ENCODE measurements at regions not wholly inside any gene's neighbourhood (a gene's known extent, or its start where the extent isn't known, plus 50 kb on each side); places are given as distances from the start of the nearest gene placed in this dataset.
A peak's percentile ranks its signal among the peaks of the same experiment; 100 is the strongest.
"Not testable (repeated sequence)": the region's sequence is repeated elsewhere in the genome, so short reads cannot be mapped to it uniquely, and the experiment has no call there.

- no peak overlapping the region for H3K4me3 ChIP-seq (ENCODE audit: low read length in 3 of 3)
- FAIRE-seq (no peak), DNase-seq (no peak)
- intact Hi-C loops (cut with DNase I): no loop called here
- H3K27me3 ChIP-seq (ENCODE audit: control insufficient read depth, insufficient read depth, low read length): peaks cover 8% of the 10 kb centered on the region
- no peak overlapping the region for H3K9ac ChIP-seq (ENCODE audit: low read length in 3 of 3)
- no peak overlapping the region for H3K27ac ChIP-seq (ENCODE audit: low read depth in 2 of 2, low read length in 2 of 2)
- H3K4me1 ChIP-seq (ENCODE audit: control insufficient read depth in 2 of 3, insufficient read depth in 2 of 3, low read depth in 1 of 3, low read length in 3 of 3): no peaks in the 10 kb centered on the region
- TF ChIP-seq, protein P1, sequence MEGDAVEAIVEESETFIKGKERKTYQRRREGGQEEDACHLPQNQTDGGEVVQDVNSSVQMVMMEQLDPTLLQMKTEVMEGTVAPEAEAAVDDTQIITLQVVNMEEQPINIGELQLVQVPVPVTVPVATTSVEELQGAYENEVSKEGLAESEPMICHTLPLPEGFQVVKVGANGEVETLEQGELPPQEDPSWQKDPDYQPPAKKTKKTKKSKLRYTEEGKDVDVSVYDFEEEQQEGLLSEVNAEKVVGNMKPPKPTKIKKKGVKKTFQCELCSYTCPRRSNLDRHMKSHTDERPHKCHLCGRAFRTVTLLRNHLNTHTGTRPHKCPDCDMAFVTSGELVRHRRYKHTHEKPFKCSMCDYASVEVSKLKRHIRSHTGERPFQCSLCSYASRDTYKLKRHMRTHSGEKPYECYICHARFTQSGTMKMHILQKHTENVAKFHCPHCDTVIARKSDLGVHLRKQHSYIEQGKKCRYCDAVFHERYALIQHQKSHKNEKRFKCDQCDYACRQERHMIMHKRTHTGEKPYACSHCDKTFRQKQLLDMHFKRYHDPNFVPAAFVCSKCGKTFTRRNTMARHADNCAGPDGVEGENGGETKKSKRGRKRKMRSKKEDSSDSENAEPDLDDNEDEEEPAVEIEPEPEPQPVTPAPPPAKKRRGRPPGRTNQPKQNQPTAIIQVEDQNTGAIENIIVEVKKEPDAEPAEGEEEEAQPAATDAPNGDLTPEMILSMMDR (IDR thresholded peaks at IDR 0.05; ENCODE audit: borderline replicate concordance, extremely low read depth, insufficient read depth): no peak
- H3K9me3 ChIP-seq (ENCODE audit: control insufficient read depth in 2 of 3, insufficient read depth in 1 of 3, low read length in 3 of 3): no peaks in the 10 kb centered on the region
- no peaks in the 10 kb centered on the region for H3K36me3 ChIP-seq (ENCODE audit: control insufficient read depth in 2 of 3, insufficient read depth in 3 of 3, low read length in 3 of 3)
Observed at GRCh38 chr6:57822896-57823358, 505.5 kb downstream of the PRIM2 start.

- H3K9me3 ChIP-seq (ENCODE audit: control insufficient read depth in 2 of 3, insufficient read depth in 1 of 3, low read length in 3 of 3); H3K27ac ChIP-seq (ENCODE audit: low read depth in 2 of 2, low read length in 2 of 2); H3K36me3 ChIP-seq (ENCODE audit: control insufficient read depth in 2 of 3, insufficient read depth in 3 of 3, low read length in 3 of 3); intact Hi-C loops (cut with DNase I); H3K4me3 ChIP-seq (ENCODE audit: low read length in 3 of 3); FAIRE-seq; H3K9ac ChIP-seq (ENCODE audit: low read length in 3 of 3); H3K4me1 ChIP-seq (ENCODE audit: control insufficient read depth in 2 of 3, insufficient read depth in 2 of 3, low read depth in 1 of 3, low read length in 3 of 3); H3K27me3 ChIP-seq (ENCODE audit: control insufficient read depth, insufficient read depth, low read length): not testable (repeated sequence)
- DNase-seq: peak in 1 of 5 donors; percentile 9
Observed at GRCh38 chr6:57837622-57838209, 520.3 kb downstream of the PRIM2 start.

GRCh38 chr6:57841551-57841950 is 524.1 kb downstream of the PRIM2 start:
- FAIRE-seq: not testable (repeated sequence)

DNA sequence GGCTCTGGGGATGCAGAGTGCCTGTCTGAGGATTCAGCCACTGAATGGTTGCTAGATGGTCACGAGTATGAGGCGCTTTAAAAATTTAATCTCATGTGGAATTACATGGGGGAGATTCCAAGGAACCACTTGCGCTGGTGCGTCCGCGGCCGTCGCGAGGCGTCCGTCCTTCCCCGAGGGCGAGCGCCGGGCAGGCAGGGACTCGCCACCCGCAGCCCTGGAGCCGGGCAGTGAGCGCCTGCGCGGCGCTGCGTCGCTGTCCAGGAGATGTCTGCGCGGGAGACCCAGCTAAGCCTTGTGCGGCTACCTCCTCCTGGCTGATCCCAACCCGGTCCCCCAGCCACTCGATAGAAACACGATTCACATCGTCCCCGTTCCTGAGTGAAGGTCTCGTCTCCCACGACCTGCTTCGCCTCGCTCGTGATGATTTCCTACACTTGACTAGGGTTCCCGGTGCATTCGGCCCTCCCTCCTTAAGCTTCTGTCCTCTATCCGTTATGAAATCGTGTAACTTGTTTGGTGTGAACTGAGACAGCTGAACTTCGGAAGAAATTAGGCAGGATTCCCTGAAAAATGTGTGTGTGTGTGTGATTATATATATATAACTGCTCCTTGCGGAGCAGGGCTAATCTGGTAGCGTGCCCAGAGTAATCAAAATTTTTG is 536.4 kb downstream of the PRIM2 start:
- H3K9ac ChIP-seq (ENCODE audit: low read length in 3 of 3); H3K9me3 ChIP-seq (ENCODE audit: control insufficient read depth in 2 of 3, insufficient read depth in 1 of 3, low read length in 3 of 3); H3K4me3 ChIP-seq (ENCODE audit: low read length in 3 of 3); H3K4me1 ChIP-seq (ENCODE audit: control insufficient read depth in 2 of 3, insufficient read depth in 2 of 3, low read depth in 1 of 3, low read length in 3 of 3); H3K36me3 ChIP-seq (ENCODE audit: control insufficient read depth in 2 of 3, insufficient read depth in 3 of 3, low read length in 3 of 3); H3K27ac ChIP-seq (ENCODE audit: low read depth in 2 of 2, low read length in 2 of 2); FAIRE-seq; H3K27me3 ChIP-seq (ENCODE audit: control insufficient read depth, insufficient read depth, low read length); intact Hi-C loops (cut with DNase I): not testable (repeated sequence)
- DNase-seq: peak in 4 of 5 donors; percentile 17 to 31 (median 22)

More at GRCh38 chr6:57841551-57841950, 524.1 kb downstream of the PRIM2 start:
- H3K36me3 ChIP-seq (ENCODE audit: control insufficient read depth in 2 of 3, insufficient read depth in 3 of 3, low read length in 3 of 3); H3K9ac ChIP-seq (ENCODE audit: low read length in 3 of 3); intact Hi-C loops (cut with DNase I); H3K27ac ChIP-seq (ENCODE audit: low read depth in 2 of 2, low read length in 2 of 2); H3K27me3 ChIP-seq (ENCODE audit: control insufficient read depth, insufficient read depth, low read length); H3K4me3 ChIP-seq (ENCODE audit: low read length in 3 of 3); H3K9me3 ChIP-seq (ENCODE audit: control insufficient read depth in 2 of 3, insufficient read depth in 1 of 3, low read length in 3 of 3); DNase-seq; H3K4me1 ChIP-seq (ENCODE audit: control insufficient read depth in 2 of 3, insufficient read depth in 2 of 3, low read depth in 1 of 3, low read length in 3 of 3): not testable (repeated sequence)

GRCh38 chr6:57860481-57861315 is 543.3 kb downstream of the PRIM2 start:
- H3K27ac ChIP-seq (ENCODE audit: low read depth in 2 of 2, low read length in 2 of 2); H3K36me3 ChIP-seq (ENCODE audit: control insufficient read depth in 2 of 3, insufficient read depth in 3 of 3, low read length in 3 of 3); H3K4me1 ChIP-seq (ENCODE audit: control insufficient read depth in 2 of 3, insufficient read depth in 2 of 3, low read depth in 1 of 3, low read length in 3 of 3); FAIRE-seq; H3K27me3 ChIP-seq (ENCODE audit: control insufficient read depth, insufficient read depth, low read length); intact Hi-C loops (cut with DNase I); DNase-seq; H3K9me3 ChIP-seq (ENCODE audit: control insufficient read depth in 2 of 3, insufficient read depth in 1 of 3, low read length in 3 of 3); H3K9ac ChIP-seq (ENCODE audit: low read length in 3 of 3); H3K4me3 ChIP-seq (ENCODE audit: low read length in 3 of 3): not testable (repeated sequence)

GRCh38 chr6:57870083-57870482 is 552.7 kb downstream of the PRIM2 start:
- H3K4me1 ChIP-seq (ENCODE audit: control insufficient read depth in 2 of 3, insufficient read depth in 2 of 3, low read depth in 1 of 3, low read length in 3 of 3); DNase-seq; intact Hi-C loops (cut with DNase I); H3K4me3 ChIP-seq (ENCODE audit: low read length in 3 of 3); H3K27me3 ChIP-seq (ENCODE audit: control insufficient read depth, insufficient read depth, low read length); FAIRE-seq; H3K9me3 ChIP-seq (ENCODE audit: control insufficient read depth in 2 of 3, insufficient read depth in 1 of 3, low read length in 3 of 3); H3K36me3 ChIP-seq (ENCODE audit: control insufficient read depth in 2 of 3, insufficient read depth in 3 of 3, low read length in 3 of 3); H3K27ac ChIP-seq (ENCODE audit: low read depth in 2 of 2, low read length in 2 of 2); H3K9ac ChIP-seq (ENCODE audit: low read length in 3 of 3): not testable (repeated sequence)

DNA sequence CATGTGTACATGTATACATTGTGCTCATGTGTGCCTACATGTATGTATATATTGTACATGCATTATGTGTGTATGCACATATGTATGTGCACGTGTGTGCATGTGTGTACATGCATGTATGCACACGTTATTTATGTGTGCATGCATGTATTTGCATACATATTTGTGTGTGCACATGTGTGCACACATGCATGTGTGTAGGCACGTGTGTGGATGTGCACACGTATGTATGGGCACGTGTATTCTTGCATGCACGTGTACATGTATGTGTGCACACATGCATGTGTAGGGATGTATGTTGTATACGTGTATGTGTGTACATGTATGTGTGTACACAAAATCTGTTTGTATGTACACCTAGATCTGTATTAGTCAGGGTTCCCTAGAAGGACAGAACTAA is 556.0 kb downstream of the PRIM2 start:
- intact Hi-C loops (cut with DNase I); H3K4me3 ChIP-seq (ENCODE audit: low read length in 3 of 3); FAIRE-seq; H3K27me3 ChIP-seq (ENCODE audit: control insufficient read depth, insufficient read depth, low read length); H3K4me1 ChIP-seq (ENCODE audit: control insufficient read depth in 2 of 3, insufficient read depth in 2 of 3, low read depth in 1 of 3, low read length in 3 of 3); DNase-seq; H3K27ac ChIP-seq (ENCODE audit: low read depth in 2 of 2, low read length in 2 of 2); H3K9ac ChIP-seq (ENCODE audit: low read length in 3 of 3); H3K36me3 ChIP-seq (ENCODE audit: control insufficient read depth in 2 of 3, insufficient read depth in 3 of 3, low read length in 3 of 3); H3K9me3 ChIP-seq (ENCODE audit: control insufficient read depth in 2 of 3, insufficient read depth in 1 of 3, low read length in 3 of 3): not testable (repeated sequence)

Measured in kidney (tissue), 13 donors.